A673 (cell line): ENCODE measurements at regions not wholly inside any gene's neighbourhood (a gene's known extent, or its start where the extent isn't known, plus 50 kb on each side); places are given as distances from the start of the nearest gene placed in this dataset.

Source experiments
- EZH2 ChIP-seq: fragments of 200-600 bp; sonication (generic); IDR thresholded peaks from 2 replicates; pipeline ENCODE4 v1.6.1; 2017; ENCODE audit warnings: borderline replicate concordance, low read depth, mild to moderate bottlenecking, mixed read lengths, antibody characterized with exemption, low read length; ENCODE audit not compliant: poor library complexity, severe bottlenecking
- TF ChIP-seq, protein P1 (sequence below): fragments of 300-800, 200-600 bp; sonication (generic); conservative IDR thresholded peaks from 2 replicates; pipeline ENCODE4 v1.5.1; 2017; ENCODE audit warnings: low read depth, mild to moderate bottlenecking, antibody characterized with exemption, low read length, moderate library complexity, mixed read lengths

DNA sequence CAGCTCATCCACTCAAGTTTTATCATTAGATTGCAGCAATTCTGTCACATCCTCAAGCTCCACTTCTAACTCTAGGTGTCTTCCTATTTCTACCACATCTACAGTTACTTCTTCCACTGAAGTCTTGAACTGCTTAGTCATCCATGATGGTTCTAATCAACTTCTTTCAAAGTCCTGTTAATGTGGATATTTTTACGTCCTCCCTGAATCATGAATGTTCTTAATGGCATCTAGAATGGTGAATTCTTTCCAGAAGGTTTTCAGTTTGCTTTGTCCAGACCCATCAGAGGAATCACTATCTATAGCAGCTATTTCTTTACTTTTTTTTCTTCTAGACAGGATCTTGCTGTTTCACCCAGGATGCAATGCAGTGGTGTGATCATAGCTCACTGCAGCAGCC is 78.0 kb upstream of the RNPC3 start:
- TF ChIP-seq, protein P1, sequence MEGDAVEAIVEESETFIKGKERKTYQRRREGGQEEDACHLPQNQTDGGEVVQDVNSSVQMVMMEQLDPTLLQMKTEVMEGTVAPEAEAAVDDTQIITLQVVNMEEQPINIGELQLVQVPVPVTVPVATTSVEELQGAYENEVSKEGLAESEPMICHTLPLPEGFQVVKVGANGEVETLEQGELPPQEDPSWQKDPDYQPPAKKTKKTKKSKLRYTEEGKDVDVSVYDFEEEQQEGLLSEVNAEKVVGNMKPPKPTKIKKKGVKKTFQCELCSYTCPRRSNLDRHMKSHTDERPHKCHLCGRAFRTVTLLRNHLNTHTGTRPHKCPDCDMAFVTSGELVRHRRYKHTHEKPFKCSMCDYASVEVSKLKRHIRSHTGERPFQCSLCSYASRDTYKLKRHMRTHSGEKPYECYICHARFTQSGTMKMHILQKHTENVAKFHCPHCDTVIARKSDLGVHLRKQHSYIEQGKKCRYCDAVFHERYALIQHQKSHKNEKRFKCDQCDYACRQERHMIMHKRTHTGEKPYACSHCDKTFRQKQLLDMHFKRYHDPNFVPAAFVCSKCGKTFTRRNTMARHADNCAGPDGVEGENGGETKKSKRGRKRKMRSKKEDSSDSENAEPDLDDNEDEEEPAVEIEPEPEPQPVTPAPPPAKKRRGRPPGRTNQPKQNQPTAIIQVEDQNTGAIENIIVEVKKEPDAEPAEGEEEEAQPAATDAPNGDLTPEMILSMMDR: no peak
- no peak for TF ChIP-seq EZH2
